Adipocyte (in vitro differentiated cells): ENCODE measurements at regions not wholly inside any gene's neighbourhood (a gene's known extent, or its start where the extent isn't known, plus 50 kb on each side); places are given as distances from the start of the nearest gene placed in this dataset.

Experiments used
- DNase-seq: peaks from one replicate; pipeline ENCODE4 v3.0.0-alpha.2; 2015; ENCODE audit warnings: low read depth
- H3K27me3 ChIP-seq: replicated peaks from 2 replicates; pipeline ENCODE4 v1.7.0; 2013; ENCODE audit warnings: mild to moderate bottlenecking, low read length, moderate library complexity; ENCODE audit not compliant: control insufficient read depth, insufficient read depth
- H3K36me3 ChIP-seq: 2 replicates; pipeline ENCODE4 v1.7.0; 2013; ENCODE audit warnings: low read length, mild to moderate bottlenecking, moderate library complexity; ENCODE audit not compliant: control insufficient read depth, insufficient read depth, severe bottlenecking
- H3K4me1 ChIP-seq: 2 replicates; pipeline ENCODE4 v1.7.0; 2013; ENCODE audit warnings: mild to moderate bottlenecking, low read length, moderate library complexity; ENCODE audit not compliant: control insufficient read depth, insufficient read depth
- H3K4me3 ChIP-seq: 2 replicates; pipeline ENCODE4 v1.7.0; 2013; ENCODE audit warnings: mild to moderate bottlenecking, low read length, moderate library complexity
- H3K9ac ChIP-seq: 2 replicates; pipeline ENCODE4 v1.7.0; 2013; ENCODE audit warnings: mild to moderate bottlenecking, low read length, moderate library complexity
- H3K9me3 ChIP-seq: 2 replicates; pipeline ENCODE4 v1.7.0; 2013; ENCODE audit warnings: mild to moderate bottlenecking, low read length, moderate library complexity; ENCODE audit not compliant: control insufficient read depth

DNA sequence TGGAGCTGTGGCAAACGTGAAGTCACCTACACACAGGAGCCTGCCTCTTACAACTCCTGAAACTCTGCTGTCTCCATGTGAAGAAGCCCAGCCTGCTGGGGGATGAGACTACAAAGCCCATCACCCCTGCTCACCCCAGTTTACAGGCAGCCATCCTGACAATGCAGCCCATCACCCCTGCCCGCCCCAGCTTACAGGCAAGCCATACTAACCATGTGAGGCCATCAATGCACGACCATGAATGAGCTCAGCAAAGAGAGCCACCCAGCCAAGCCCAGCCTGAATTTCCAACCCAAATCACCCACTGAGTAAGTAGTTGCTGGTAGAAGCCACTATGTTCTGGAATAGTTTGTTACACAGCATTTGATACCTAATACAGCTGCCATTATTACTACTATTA is 185.4 kb upstream of the NSMCE3 start:
- peaks cover 3% of the 10 kb centered on the region for H3K27me3 ChIP-seq
- no peak overlapping the region for H3K4me3 ChIP-seq
- H3K4me1 ChIP-seq: no peaks in the 10 kb centered on the region

DNA sequence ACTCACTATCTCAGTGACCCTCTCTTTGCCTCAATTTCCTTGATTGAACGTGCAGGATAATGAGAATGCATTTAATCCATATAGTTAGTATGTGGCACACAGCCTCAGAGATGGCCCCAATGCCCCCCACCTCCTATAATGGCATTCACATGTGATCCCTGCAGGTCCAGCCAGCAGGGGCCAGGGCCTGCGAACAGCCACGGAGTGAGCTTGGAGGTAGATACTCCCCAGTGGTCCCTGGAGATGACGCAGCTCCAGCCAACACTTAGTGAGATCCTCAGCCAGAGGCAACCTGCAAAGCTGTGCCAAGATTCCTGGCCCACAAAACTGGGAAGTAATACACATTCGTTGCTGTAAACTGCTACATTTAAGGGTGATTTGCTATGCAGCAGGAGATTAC is 184.9 kb upstream of the NSMCE3 start:
- Histone ChIP-seq H3K9ac (no peak overlapping the region), H3K36me3 (no peaks in the 10 kb centered on the region), H3K4me3 (no peak overlapping the region), H3K27me3 (peaks cover 3% of the 10 kb centered on the region), H3K9me3 (peaks cover 2% of the 10 kb centered on the region), H3K4me1 (no peaks in the 10 kb centered on the region)
- DNase-seq: no peak

More for the DNA sequence above, 185.4 kb upstream of the NSMCE3 start:
- no peak overlapping the region for H3K9ac ChIP-seq
- H3K36me3 ChIP-seq: no peaks in the 10 kb centered on the region
- DNase-seq: no peak
- peaks cover 2% of the 10 kb centered on the region for H3K9me3 ChIP-seq

DNA sequence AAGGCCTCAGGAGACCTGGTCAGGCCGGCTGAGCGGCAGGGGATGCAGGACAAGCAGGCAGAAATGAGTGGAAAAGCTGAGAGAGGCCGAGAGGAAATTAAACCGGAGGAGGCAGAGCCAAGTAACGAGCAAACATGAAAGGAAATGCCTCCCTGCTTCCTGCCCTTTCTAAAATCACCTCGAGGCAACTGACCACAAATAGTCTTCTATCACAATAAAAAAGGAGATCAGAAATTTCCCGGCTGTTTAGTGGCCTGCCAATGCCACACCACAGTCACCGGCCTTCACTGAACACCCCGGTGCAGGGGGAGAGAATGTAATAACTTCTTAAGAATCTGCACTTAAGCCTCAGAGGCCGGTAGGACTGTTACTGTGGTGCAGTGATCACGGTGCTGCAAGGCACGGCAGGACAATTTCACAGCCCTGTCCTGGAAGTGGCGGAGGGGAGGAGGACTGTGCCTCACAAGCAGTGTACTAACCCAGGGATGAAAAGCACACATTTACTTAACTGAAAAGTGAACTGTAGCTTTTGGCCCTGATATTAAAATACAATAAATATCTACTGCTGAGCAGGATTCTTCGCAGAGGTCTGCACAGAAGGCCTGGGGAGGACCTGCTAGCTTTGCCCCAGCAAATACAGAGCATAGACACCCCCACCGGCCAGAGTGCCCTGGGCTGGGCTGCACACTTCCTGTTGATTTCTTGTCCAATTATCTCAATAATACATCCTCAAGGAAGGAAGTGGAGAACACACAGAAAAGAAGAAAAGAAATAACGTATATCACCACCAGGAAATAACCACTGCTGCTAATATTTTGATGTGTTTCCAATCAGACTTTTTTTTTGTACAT is 183.5 kb upstream of the NSMCE3 start:
- Histone ChIP-seq H3K4me1 (no peaks in the 10 kb centered on the region), H3K9ac (no peak overlapping the region), H3K4me3 (no peak overlapping the region), H3K36me3 (no peaks in the 10 kb centered on the region), H3K27me3 (peaks cover 3% of the 10 kb centered on the region), H3K9me3 (peaks cover 2% of the 10 kb centered on the region)
- peak; percentile 22 for DNase-seq

DNA sequence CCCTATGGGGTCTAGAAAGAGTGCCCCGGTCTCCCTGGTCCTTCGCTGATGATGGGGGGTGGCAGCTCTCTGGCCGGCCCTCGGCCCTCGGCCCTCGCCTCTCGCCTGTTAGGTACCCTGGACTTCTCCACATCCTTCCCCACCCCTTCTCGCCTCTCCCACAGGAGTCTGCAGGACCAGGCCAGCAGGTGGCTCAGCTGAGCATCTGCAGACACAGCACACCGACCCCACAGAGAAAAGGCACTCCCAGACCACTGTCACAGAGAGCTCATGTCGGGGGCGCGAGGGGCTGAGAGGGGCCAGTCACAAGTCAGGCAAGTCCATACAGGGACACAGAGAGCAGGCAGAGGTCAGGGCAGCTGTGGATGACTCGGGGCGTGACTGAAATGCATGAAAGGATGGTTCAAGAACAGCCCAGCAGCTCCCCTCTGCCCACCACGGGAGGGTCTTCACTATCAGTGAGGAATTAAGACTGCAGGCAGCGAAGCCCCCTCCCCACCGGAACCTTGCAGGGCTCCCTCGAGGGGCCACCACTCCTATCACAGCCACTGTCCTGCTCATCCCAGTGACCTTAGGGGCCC is 181.7 kb upstream of the NSMCE3 start:
- Histone ChIP-seq H3K27me3 (peaks cover 3% of the 10 kb centered on the region), H3K9me3 (peaks cover 2% of the 10 kb centered on the region), H3K4me1 (no peaks in the 10 kb centered on the region), H3K36me3 (no peaks in the 10 kb centered on the region), H3K4me3 (no peak overlapping the region), H3K9ac (no peak overlapping the region)
- no peak for DNase-seq

DNA sequence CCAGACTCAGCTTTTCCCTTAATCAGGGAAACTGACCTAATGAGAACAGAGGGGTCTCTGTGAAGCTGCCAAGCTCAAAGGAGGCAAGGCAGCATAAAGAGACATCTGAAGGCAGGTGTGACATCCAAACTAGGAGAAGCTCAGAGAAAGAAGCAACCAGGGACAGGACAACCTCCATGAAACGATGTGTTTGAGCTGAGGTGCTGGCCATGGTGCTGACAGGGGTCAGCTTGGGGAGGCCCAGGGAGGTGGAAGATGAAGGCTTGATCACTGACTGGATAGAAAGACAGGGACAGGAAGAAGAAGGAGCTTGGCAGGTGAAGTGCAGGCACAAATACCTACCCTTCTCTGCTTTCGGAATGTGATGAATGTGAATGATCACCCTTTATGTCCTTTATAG is 179.5 kb upstream of the NSMCE3 start:
- peak; percentile 15 for DNase-seq
- Histone ChIP-seq H3K9ac (no peak overlapping the region), H3K27me3 (peaks cover 3% of the 10 kb centered on the region), H3K4me3 (no peak overlapping the region), H3K4me1 (no peaks in the 10 kb centered on the region), H3K9me3 (peaks cover 2% of the 10 kb centered on the region), H3K36me3 (no peaks in the 10 kb centered on the region)

DNA sequence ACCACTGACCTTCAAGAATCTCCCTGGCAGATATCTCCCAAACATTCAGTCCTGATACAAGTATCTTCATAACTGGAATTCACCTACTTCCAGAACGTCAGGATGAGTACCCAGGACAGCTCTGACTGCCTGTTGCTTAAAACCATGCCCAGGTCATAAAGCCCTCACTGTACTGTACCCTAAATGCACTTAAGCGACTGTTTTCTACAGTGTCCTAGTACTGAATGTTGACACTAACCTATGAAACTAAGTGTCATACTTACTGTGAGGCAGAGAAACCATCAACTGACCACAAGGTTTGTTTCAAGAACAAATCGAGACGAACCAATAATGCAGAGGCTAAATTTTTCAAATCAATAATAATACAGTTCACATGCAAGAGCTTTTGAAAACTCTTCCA is 178.7 kb upstream of the NSMCE3 start:
- Histone ChIP-seq H3K4me3 (no peak overlapping the region), H3K4me1 (no peaks in the 10 kb centered on the region), H3K27me3 (peaks cover 3% of the 10 kb centered on the region), H3K9ac (no peak overlapping the region), H3K36me3 (no peaks in the 10 kb centered on the region), H3K9me3 (peaks cover 2% of the 10 kb centered on the region)
- DNase-seq: no peak

DNA sequence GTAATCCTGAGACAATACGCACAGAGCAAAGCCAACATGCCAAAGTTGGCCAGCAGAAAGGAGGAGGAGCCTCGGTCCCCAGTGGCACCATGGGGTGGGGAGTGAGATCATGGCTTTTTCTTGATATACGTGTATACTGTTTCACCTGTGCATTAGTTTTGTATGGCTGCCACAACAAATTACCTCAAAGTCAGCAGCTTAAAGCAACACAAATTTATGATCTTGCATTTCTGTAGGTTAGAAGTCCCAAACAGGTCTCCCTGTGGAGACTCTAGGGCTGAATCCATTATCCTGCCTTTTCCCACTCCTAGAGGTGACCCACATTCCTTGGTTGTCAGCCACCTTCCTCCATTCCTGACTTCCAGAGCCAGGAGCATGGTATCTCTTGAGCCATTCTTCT is 176.9 kb upstream of the NSMCE3 start:
- no peak for DNase-seq

DNA sequence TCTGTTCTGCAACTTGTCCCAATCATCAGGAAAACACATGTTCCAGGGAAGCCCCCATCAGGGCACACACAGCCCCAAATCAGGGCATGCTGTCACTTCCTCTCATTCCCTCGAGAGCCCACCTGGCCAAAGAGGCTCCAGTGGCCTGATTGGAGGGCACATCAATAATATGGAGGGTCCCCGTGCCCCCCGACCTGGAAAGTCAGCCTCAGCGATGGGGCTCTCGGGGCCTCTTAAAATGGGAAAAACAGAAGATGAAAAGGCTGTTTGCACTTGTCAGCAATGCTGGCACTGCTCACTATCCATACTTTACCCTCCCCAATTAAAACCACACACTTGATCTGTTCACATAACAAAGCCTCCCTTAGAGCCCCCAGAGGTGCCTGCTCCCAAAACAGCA is 172.9 kb upstream of the NSMCE3 start:
- Histone ChIP-seq H3K9me3 (no peaks in the 10 kb centered on the region), H3K4me1 (no peaks in the 10 kb centered on the region)
- DNase-seq: no peak

More for the DNA sequence above, 176.9 kb upstream of the NSMCE3 start:
- H3K9me3 ChIP-seq: peaks cover 2% of the 10 kb centered on the region
- H3K36me3 ChIP-seq: no peaks in the 10 kb centered on the region
- no peak overlapping the region for H3K9ac ChIP-seq
- H3K27me3 ChIP-seq: no peaks in the 10 kb centered on the region
- no peaks in the 10 kb centered on the region for H3K4me1 ChIP-seq
- no peak overlapping the region for H3K4me3 ChIP-seq

DNA sequence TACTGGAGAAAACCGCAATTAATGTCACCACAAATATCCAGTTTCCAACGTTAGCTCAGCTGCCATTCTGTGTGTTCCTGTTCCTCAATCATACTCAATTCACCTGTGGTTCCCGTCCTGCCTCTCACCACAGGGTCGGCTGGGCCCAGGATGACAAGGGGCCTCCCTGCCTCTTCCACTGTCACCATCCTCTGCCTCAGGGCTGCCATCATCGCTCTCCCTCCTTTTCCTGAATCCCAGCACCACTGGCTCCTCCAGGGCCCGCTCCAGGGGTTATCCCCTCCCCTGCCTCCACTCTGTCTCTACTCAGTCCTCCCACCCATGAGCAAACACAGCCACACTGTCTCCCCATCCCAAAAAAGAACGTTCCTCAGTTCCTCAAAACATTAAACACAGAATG is 170.9 kb upstream of the NSMCE3 start:
- Histone ChIP-seq H3K4me1 (no peaks in the 10 kb centered on the region), H3K9me3 (no peaks in the 10 kb centered on the region), H3K4me3 (no peak overlapping the region), H3K36me3 (no peaks in the 10 kb centered on the region), H3K27me3 (no peaks in the 10 kb centered on the region), H3K9ac (no peak overlapping the region)
- DNase-seq: no peak

More for the DNA sequence above, 172.9 kb upstream of the NSMCE3 start:
- H3K4me3 ChIP-seq: no peak overlapping the region
- no peaks in the 10 kb centered on the region for H3K36me3 ChIP-seq
- H3K27me3 ChIP-seq: no peaks in the 10 kb centered on the region
- H3K9ac ChIP-seq: no peak overlapping the region

DNA sequence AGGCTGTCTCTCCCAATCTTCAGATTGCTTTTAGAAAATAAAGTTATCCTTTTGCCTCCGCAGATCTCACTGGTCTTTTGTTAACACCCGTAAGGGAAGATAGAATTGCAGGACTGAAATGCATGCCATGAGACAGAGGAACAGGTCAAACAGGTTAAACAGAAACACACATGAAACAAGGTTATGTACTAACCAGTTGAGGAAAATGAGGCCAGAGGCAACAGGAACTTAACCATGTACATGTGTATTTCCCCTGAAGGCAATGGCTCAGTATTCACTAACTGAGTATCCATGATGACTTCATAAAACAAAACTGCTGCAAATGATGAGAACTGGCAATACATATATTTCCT is 169.1 kb upstream of the NSMCE3 start:
- H3K9me3 ChIP-seq: no peaks in the 10 kb centered on the region
- no peak overlapping the region for H3K4me3 ChIP-seq
- H3K4me1 ChIP-seq: no peaks in the 10 kb centered on the region
- no peaks in the 10 kb centered on the region for H3K36me3 ChIP-seq
- DNase-seq: no peak
- no peak overlapping the region for H3K9ac ChIP-seq
- peaks cover 11% of the 10 kb centered on the region for H3K27me3 ChIP-seq

DNA sequence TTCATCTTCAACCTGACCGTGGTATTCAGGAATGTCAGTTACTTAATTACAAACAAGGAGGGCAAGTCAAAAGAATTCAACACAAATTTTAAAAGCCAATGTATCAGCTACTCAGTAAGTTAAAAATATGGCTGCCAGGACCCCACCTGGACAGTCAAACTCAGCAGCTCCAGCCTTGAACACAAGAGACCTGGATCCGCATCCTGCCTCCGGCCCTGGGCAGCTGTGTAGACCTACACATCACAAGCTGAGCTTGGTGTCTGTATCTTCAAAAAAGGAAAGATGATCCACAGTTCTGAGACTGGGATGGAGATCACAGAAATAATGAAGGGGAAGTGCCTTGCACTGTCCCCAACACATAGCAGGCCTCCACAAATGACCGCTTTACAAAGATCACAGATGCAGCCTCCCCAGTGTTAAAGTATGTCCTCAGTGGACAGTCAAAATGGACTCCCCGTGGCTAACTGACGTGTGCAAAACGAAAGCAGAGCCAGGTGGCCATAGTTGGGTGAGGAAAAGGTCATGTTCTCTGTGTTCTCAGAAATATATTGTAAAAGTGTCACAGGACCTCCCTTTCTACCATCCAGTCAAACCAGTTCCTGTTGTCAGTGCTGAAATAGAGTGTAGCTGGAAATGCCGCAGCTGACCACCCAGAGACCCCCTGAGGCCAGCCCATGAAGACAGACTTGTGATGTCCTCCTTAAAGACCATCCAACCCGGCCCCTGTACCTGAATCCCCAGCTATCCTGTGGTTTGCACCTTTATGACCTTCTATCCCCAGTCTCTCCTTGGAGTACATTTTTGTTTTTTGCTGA is 168.5 kb upstream of the NSMCE3 start:
- no peaks in the 10 kb centered on the region for H3K36me3 ChIP-seq
- no peak for DNase-seq
- no peaks in the 10 kb centered on the region for H3K4me1 ChIP-seq
- H3K27me3 ChIP-seq: peaks cover 15% of the 10 kb centered on the region
- H3K9me3 ChIP-seq: no peaks in the 10 kb centered on the region
- H3K4me3 ChIP-seq: no peak overlapping the region
- H3K9ac ChIP-seq: no peak overlapping the region
